ENCODE measurements at regions not wholly inside any gene's neighbourhood (a gene's known extent, or its start where the extent isn't known, plus 50 kb on each side); places are given as distances from the start of the nearest gene placed in this dataset.

- TF ChIP-seq HDAC6 (IDR thresholded peaks at IDR 0.05; ENCODE audit: low read depth, low read length) (no peak), TEAD4 (IDR thresholded peaks at IDR 0.05; ENCODE audit: low read depth, low read length) (no peak), POLR2A (IDR thresholded peaks at IDR 0.05; ENCODE audit: control extremely low read depth in 1 of 2, low read depth in 2 of 2, low read length in 2 of 2) (no peak), TAF1 (IDR thresholded peaks at IDR 0.05; ENCODE audit: low read depth, low read length) (no peak), SIN3A (conservative IDR thresholded peaks at IDR 0.05 in 1 of 2, IDR thresholded peaks at IDR 0.05 in 1 of 2; ENCODE audit: low read depth in 1 of 2, low read length in 2 of 2) (no peak)
Observed at GRCh38 chrX:98379134-98379533, 1495.4 kb downstream of the RPA4 start (continued).
